ENCODE measurements at regions not wholly inside any gene's neighbourhood (a gene's known extent, or its start where the extent isn't known, plus 50 kb on each side); places are given as distances from the start of the nearest gene placed in this dataset.

DNA sequence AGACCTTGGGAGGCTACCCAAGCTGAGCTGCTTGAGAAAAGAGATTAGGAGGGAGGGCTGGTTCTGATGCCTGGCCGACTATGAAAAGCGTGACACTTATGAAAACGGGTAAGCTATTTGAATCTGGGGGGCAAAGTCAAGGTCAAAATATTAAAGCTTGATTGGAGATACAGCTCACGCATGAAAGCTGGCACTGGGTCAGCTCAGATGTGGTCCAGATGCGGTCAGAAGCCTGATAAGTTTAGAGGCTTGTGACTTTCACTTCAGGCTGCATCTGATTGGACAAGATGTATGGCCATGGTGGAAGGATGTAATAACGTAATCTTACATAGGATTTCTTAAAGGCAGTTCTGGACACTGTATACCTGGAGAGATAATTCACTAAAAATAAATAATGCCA is 690.3 kb downstream of the NTRK3 start:
- no peaks in the 10 kb centered on the region for H3K9me3 ChIP-seq
- no peaks in the 10 kb centered on the region for H3K27me3 ChIP-seq
- no peaks in the 10 kb centered on the region for H3K36me3 ChIP-seq
- H3K4me3 ChIP-seq = no peak overlapping the region
- intact Hi-C loops (cut with DNase I; ENCODE audit: low total_unique reads) = no loop called here
- peaks cover 0 to 6% (median 0%) of the 10 kb centered on the region in 4 donors for H3K4me1 ChIP-seq
- DNase-seq = no peak
- H3K27ac ChIP-seq = no peak overlapping the region
- TF ChIP-seq CTCF (IDR thresholded peaks at IDR 0.05) = no peak

- no peak for TF ChIP-seq CTCF (IDR thresholded peaks at IDR 0.05)
- H3K9me3 ChIP-seq = no peaks in the 10 kb centered on the region
- H3K4me3 ChIP-seq = no peak overlapping the region
- H3K36me3 ChIP-seq = no peaks in the 10 kb centered on the region
- intact Hi-C loops (cut with DNase I; ENCODE audit: low total_unique reads) = no loop called here
- H3K27me3 ChIP-seq = no peaks in the 10 kb centered on the region
- H3K4me1 ChIP-seq = no peaks in the 10 kb centered on the region
- H3K27ac ChIP-seq = no peak overlapping the region
- no peak for DNase-seq
These were observed 691.9 kb downstream of the NTRK3 start for GRCh38 chr15:87564681-87565080.

- Histone ChIP-seq H3K27me3 (no peaks in the 10 kb centered on the region), H3K27ac (no peak overlapping the region), H3K9me3 (no peaks in the 10 kb centered on the region), H3K4me1 (no peaks in the 10 kb centered on the region), H3K36me3 (no peaks in the 10 kb centered on the region), H3K4me3 (no peak overlapping the region)
- intact Hi-C loops (cut with DNase I; ENCODE audit: low total_unique reads) = no loop called here
- no peak for TF ChIP-seq CTCF (IDR thresholded peaks at IDR 0.05)
- no peak for DNase-seq
These were observed 692.7 kb downstream of the NTRK3 start for GRCh38 chr15:87563869-87564268.

DNA sequence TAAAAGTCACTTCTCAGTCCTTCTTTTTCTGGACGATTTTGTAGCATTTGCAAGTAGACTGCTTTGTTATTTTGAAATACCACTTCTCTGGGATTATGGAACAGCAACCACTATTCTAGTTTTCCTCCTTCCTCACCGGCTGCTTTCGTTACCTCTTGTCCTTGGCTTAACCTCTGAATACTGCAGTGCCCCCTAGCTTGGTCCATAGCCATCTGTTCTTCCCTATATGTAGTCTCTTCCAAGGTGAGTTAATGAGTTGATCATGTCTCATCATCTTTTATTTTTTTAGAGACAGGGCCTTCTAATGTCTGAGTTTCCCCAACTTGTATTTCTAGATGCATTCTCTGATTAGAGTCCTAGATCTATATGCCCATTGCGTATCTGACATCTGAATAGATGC is 694.3 kb downstream of the NTRK3 start:
- H3K4me3 ChIP-seq = no peak overlapping the region
- no peaks in the 10 kb centered on the region for H3K4me1 ChIP-seq
- H3K9me3 ChIP-seq = no peaks in the 10 kb centered on the region
- no peak overlapping the region for H3K27ac ChIP-seq
- intact Hi-C loops (cut with DNase I; ENCODE audit: low total_unique reads) = no loop called here
- no peak for TF ChIP-seq CTCF (IDR thresholded peaks at IDR 0.05)
- H3K36me3 ChIP-seq = no peaks in the 10 kb centered on the region
- no peak for DNase-seq
- no peaks in the 10 kb centered on the region for H3K27me3 ChIP-seq

DNA sequence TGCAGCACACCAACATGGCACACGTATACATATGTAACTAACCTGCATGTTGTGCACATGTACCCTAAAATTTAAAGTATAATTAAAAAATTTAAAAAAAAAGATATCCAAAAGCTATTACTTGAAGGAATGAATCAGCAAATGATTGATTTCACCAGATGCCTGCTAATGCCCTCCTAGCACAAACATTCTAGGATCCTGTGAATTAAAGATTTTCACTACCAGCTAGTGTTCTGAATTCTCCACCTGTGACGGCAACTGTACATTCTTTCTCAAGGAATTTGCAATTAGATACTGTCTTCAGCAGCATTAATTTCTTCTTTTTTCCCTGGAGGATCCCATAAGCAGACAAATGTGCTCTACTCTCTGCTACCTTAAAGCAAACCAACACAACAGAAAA is 694.9 kb downstream of the NTRK3 start:
- Histone ChIP-seq H3K27ac (no peak overlapping the region), H3K36me3 (no peaks in the 10 kb centered on the region), H3K27me3 (no peaks in the 10 kb centered on the region), H3K9me3 (no peaks in the 10 kb centered on the region), H3K4me3 (no peak overlapping the region), H3K4me1 (no peaks in the 10 kb centered on the region)
- no peak for TF ChIP-seq CTCF (IDR thresholded peaks at IDR 0.05)
- no peak for DNase-seq
- intact Hi-C loops (cut with DNase I; ENCODE audit: low total_unique reads) = no loop called here

DNA sequence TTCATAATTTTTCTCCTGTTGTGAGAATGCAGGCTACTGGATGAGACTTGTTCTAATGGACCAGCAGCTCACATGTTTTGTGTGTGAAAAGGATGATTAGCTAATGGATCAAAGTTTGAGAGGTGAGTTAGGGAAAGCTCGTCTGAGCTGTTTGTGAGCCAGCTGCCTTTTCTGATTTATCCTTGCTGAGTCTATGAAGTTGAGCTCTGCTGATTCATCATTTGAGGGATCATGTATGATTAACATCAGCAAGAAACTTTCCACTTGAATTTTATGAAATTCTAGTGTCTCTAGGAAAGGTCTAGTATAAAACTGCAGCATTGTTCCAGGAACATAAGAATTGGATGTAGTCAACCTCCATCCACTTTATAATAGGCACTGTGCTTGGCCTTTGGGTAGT is 698.7 kb downstream of the NTRK3 start:
- Histone ChIP-seq H3K4me3 (no peak overlapping the region), H3K27ac (no peak overlapping the region), H3K36me3 (no peaks in the 10 kb centered on the region), H3K27me3 (no peaks in the 10 kb centered on the region), H3K4me1 (no peaks in the 10 kb centered on the region), H3K9me3 (peaks cover 0 to 13% (median 0%) of the 10 kb centered on the region in 3 donors)
- intact Hi-C loops (cut with DNase I; ENCODE audit: low total_unique reads) = no loop called here
- TF ChIP-seq CTCF (IDR thresholded peaks at IDR 0.05) = no peak
- DNase-seq = no peak

Data from tibial artery (tissue), 4 donors.